Ammon's horn (tissue), 1 donor: ENCODE measurements at regions not wholly inside any gene's neighbourhood (a gene's known extent, or its start where the extent isn't known, plus 50 kb on each side); places are given as distances from the start of the nearest gene placed in this dataset.

ENCODE experiments used
- DNase-seq: peaks from one replicate; pipeline ENCODE4 v3.0.0-alpha.2; 2016; ENCODE audit warnings: low spot score

- DNase-seq, result no peak
Measured at GRCh38 chr12:128133321-128134073, 133.5 kb upstream of the TMEM132C start.

DNA sequence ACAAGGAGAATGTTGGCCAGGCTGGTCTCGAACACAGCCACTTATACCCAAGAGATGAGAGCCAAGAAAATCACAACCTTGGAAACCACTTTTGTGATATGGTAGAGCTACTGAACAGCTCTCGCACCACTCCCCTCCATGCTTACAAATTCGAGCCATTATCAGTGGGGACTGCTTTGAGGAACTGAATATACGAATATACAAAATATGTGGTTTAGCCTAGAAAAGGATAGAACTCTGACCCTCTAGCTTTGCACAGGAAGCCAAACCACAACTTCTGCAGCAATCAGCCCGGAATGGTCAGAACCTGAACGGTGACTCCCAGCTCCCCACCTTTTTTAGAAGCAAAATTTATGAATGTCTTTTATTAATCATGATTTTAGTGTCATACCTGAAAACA lies 129.8 kb upstream of the TMEM132C start:
- DNase-seq, result no peak

GRCh38 chr12:128138125-128138524 lies 128.8 kb upstream of the TMEM132C start:
- DNase-seq, result no peak

DNA sequence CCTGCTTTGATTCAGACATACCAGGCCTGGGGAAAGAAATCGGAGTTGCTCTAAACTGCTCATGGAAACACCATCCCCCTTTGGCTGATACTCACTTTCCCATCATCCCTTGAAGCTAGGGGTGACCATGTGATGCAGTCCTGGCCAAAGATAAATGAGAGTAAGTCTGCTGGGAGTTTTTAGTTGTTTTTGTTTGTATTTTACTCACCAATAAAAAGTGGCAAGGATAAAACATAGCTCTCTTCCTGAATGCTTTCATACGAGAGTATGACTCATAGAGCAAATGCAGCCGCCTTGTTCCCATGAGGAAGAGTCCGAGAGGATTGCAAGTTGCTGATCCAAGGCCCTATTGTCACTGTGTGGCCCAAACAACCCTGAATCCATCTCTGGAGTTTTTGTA lies 126.4 kb upstream of the TMEM132C start:
- DNase-seq, result no peak

DNA sequence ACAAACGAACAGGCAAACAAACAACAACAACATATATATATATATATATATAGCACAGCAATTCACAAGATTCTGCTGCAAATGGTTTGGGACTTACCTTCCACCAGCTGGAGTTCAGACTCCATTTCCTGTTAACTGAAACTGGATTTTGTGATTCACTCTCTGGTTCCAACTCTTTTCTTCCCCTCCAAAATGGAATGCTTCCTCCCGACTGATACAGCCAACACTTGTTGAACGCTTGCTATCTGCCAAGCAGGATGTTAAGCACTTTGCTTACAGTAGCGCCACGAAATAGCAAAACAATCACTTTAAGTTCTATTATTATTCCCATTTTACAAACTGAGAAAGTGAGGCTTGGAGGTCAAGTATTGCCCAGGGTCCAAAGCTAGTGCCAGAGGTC lies 116.0 kb upstream of the TMEM132C start:
- no peak for DNase-seq

DNA sequence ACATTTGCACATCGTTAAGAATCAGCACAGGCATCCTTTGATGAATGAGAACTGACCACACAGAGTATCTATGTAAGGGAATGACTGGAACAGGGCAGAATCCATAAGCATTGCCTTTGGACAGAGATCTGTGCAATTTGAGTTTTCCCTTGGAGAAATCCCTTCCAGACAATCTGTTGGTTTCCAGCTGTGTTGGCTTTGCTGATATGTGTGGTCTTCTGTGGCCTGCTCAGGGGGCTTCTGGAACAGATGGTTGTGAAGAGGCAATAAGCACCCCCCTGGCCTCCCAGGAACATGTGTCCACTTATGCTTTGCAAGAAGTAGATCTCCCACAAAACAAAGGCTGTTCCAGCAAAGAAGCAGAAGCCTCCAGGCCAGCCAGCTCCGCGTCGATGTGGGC lies 111.4 kb upstream of the TMEM132C start:
- DNase-seq, result no peak

DNA sequence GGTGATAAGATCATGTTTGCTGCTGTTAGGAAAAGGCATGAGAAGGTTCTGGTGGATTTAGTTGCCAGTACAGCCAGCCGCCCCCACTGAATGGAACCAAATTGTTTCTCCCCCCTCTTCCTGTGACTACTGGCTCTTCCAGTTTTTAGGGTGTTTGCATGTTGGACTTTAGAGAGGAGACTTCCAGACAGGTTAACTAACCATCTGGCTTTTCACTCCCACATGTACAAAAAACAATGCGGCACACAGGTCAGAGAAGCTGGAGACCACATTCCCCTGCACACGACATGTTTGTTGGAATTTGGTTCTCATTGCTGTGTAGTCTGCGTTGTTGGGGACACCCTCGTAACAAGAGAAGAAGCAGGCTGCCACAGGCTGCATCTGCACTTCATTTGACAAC lies 103.9 kb upstream of the TMEM132C start:
- no peak for DNase-seq

DNA sequence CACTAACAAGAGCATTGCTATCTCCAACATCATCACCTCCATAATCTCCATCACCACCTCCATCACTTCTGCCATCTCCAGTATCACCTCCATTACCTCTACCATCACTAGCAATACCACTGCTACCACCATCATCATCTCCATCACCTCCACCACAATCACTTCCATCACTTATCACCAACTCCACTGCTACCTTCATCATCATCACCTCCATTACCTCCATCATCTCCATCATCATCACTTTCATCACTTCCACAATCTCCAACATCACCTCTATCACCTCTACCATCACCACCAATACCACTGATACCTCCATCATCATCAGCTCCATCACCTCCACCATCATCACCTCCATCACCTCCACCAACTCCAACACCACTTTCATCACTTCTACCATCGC lies 102.4 kb upstream of the TMEM132C start:
- DNase-seq, result no peak

DNA sequence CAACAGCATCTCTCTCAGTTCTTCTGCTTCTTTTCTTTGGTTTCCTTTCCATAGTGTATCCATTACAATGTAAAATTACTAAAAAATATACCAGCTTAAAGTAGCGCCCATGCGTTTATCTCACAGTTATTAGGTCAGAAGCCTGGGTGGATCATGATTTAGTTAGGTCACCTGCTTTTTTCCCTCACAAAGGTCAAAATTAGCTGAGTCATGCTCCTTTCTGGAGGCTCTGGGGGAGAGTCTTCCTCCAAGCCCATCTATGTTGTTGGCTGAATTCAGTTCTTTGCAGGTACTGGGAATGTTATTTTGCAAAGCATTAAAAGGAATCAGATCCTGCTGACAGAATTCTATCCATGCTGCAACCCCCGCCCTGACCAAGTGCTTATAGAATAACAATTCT lies 101.6 kb upstream of the TMEM132C start:
- DNase-seq, result no peak

GRCh38 chr12:128168273-128168672 lies 98.7 kb upstream of the TMEM132C start:
- no peak for DNase-seq

GRCh38 chr12:128170181-128170580 lies 96.8 kb upstream of the TMEM132C start:
- no peak for DNase-seq

DNA sequence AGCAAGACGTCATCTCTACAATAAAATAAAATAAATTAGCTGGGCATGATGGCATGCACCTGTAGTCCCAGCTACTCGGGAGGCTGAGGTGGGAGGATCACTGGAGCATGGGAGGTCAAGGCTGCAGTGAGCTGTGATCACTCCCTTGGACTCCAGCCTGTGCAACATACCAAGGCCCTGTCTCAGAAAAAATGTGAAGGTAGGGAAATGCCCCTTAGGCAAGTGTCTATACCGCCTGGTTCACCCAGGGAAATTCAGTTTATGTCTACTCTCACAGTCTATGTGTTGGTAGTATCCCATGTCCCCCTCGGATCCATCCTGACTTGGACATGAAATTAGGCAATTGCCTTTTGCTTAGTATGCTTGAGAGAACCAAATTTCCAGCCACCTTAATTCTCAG lies 88.4 kb upstream of the TMEM132C start:
- no peak for DNase-seq

DNA sequence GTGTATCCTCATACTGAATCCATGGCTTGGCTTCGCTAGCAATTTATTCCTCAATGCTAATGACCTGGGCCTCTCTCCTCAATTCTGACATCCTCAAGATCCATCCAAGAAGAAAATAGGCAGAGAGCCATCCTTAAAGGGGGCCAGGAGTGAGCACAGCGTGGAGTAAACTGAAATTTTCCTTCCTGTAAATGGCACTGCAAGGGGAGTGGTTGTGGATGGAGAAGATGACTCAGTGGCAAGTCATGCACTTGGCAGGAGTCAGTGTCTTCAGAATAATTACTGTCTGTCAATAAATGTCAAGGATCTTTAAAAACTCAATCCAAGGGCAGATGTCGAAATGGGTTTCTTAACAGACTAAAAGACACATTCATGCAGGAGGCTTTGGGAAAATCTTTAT lies 88.0 kb upstream of the TMEM132C start:
- no peak for DNase-seq

DNA sequence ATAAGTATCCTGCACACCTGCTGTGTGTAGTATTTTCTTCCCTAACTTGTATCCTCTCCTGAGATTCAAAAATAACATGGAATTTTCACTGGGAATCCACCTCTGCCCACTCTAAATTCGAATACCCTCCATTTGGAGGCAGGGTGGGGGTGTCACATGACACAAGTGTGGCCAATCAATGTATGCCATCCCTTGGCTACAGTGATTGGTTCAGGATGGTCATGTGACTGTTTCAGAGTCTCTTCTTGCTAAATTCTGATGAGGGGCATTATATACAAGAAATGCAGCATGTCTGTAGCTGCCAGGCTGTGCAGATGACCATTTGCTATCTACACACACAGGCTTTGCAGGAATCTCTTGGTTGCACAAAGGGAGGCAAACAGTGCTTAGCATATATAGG lies 86.8 kb upstream of the TMEM132C start:
- no peak for DNase-seq

DNA sequence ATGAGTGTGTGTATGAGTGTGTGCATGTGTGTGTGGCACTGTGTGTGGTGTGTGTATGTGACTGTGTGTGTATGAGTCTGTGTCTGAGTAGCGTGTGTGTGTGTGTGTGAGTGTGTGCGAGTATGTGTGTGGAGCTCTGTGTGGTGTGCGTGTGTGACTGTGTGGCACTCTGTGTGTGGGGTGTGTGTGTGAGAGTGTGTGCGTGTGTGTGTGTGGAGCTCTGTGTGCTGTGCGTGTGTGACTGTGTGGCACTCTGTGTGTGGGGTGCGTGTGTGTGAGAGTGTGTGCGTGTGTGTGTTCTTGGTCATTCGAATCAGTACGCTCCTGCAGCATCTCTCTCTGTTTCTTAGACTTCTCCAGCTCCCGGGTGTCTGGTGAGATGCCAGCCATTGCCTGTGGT lies 76.9 kb upstream of the TMEM132C start:
- no peak for DNase-seq

GRCh38 chr12:128190614-128191013 lies 76.4 kb upstream of the TMEM132C start:
- DNase-seq, result peak; percentile 37

- DNase-seq, result no peak
Measured at GRCh38 chr12:128191380-128191779, 75.6 kb upstream of the TMEM132C start.

DNA sequence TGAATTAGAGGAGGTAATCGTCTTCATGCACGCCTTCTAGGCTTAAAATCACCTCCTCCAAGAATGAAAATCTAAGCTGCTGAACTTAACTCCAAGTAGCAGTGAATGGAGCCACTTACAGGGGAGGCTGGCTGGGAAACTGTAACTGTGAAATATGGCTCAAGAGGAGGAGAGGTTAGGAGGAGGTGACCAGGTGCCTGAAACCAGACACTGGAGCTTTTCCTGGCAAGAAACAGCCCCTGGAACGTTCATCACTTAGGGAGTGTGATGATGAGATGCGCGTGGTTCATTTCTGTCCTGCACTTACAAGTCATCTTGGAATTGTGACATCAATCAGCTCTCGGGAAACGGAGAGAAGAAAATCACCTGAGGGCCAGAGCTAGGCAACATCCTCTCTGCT lies 62.3 kb upstream of the TMEM132C start:
- DNase-seq, result no peak

GRCh38 chr12:128205145-128205544 lies 61.8 kb upstream of the TMEM132C start:
- DNase-seq, result no peak

DNA sequence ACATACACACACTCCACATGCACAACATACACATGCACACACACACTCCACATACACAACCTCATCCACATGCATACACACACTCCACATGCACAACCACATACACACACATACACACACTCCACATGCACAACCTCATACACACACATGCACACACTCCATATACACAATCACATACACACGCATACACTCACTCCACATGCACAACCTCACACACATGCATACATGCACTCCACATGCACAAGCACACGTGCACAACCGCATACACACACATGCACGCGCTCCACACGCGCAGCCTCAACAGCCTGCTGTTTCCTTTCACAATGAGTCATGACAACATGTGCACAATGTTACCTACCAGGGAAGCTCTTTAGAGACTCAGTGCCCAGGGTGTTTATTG lies 61.2 kb upstream of the TMEM132C start:
- no peak for DNase-seq
